ENCODE measurements at regions not wholly inside any gene's neighbourhood (a gene's known extent, or its start where the extent isn't known, plus 50 kb on each side); places are given as distances from the start of the nearest gene placed in this dataset.

GRCh38 chr9:109574061-109574882 lies 76.2 kb upstream of the PTPN3 start:
- no peak for DNase-seq (ENCODE audit: extremely low read depth, insufficient read length)
- Histone ChIP-seq H3K27me3 (replicated peaks; ENCODE audit: control insufficient read depth, insufficient read depth, low read length) (no peaks in the 10 kb centered on the region; the same call in 1 of the 2 replicates), H3K36me3 (ENCODE audit: control insufficient read depth, insufficient read depth, low read length) (no peaks in the 10 kb centered on the region), H3K4me3 (replicated peaks; ENCODE audit: low read depth, low read length) (no peak overlapping the region)
- TF ChIP-seq CTCF (IDR thresholded peaks at IDR 0.05; ENCODE audit: insufficient read depth, low read length, poor library complexity, severe bottlenecking), result peak; percentile 66

GRCh38 chr9:109576762-109577161 lies 78.7 kb upstream of the PTPN3 start:
- no peaks in the 10 kb centered on the region for H3K36me3 ChIP-seq (ENCODE audit: control insufficient read depth, insufficient read depth, low read length)
- no peaks in the 10 kb centered on the region for H3K27me3 ChIP-seq (replicated peaks; ENCODE audit: control insufficient read depth, insufficient read depth, low read length)
- no peak for DNase-seq (ENCODE audit: extremely low read depth, insufficient read length)
- no peak for TF ChIP-seq CTCF (IDR thresholded peaks at IDR 0.05; ENCODE audit: insufficient read depth, low read length, poor library complexity, severe bottlenecking)
- H3K4me3 ChIP-seq (replicated peaks; ENCODE audit: low read depth, low read length), result no peak overlapping the region

GRCh38 chr9:109579191-109579948 lies 81.3 kb upstream of the PTPN3 start:
- H3K36me3 ChIP-seq (ENCODE audit: control insufficient read depth, insufficient read depth, low read length), result no peaks in the 10 kb centered on the region
- no peak for TF ChIP-seq CTCF (IDR thresholded peaks at IDR 0.05; ENCODE audit: insufficient read depth, low read length, poor library complexity, severe bottlenecking)
- H3K27me3 ChIP-seq (replicated peaks; ENCODE audit: control insufficient read depth, insufficient read depth, low read length), result no peaks in the 10 kb centered on the region; the same call in 1 of the 2 replicates
- H3K4me3 ChIP-seq (replicated peaks; ENCODE audit: low read depth, low read length), result no peak overlapping the region
- DNase-seq (ENCODE audit: extremely low read depth, insufficient read length), result no peak

- Histone ChIP-seq H3K36me3 (ENCODE audit: control insufficient read depth, insufficient read depth, low read length) (no peaks in the 10 kb centered on the region), H3K27me3 (replicated peaks; ENCODE audit: control insufficient read depth, insufficient read depth, low read length) (no peaks in the 10 kb centered on the region; the same call in 1 of the 2 replicates), H3K4me3 (replicated peaks; ENCODE audit: low read depth, low read length) (no peak overlapping the region)
- no peak for DNase-seq (ENCODE audit: extremely low read depth, insufficient read length)
- TF ChIP-seq CTCF (IDR thresholded peaks at IDR 0.05; ENCODE audit: insufficient read depth, low read length, poor library complexity, severe bottlenecking), result no peak
Observed at GRCh38 chr9:109582386-109582785, 84.3 kb upstream of the PTPN3 start.

- DNase-seq (ENCODE audit: extremely low read depth, insufficient read length), result no peak
- TF ChIP-seq CTCF (IDR thresholded peaks at IDR 0.05; ENCODE audit: insufficient read depth, low read length, poor library complexity, severe bottlenecking), result no peak
- Histone ChIP-seq H3K4me3 (replicated peaks; ENCODE audit: low read depth, low read length) (no peak overlapping the region), H3K36me3 (ENCODE audit: control insufficient read depth, insufficient read depth, low read length) (no peaks in the 10 kb centered on the region), H3K27me3 (replicated peaks; ENCODE audit: control insufficient read depth, insufficient read depth, low read length) (no peaks in the 10 kb centered on the region; the same call in 1 of the 2 replicates)
Observed at GRCh38 chr9:109584205-109584604, 86.1 kb upstream of the PTPN3 start.
